PC-3 (cell line): ENCODE measurements at regions not wholly inside any gene's neighbourhood (a gene's known extent, or its start where the extent isn't known, plus 50 kb on each side); places are given as distances from the start of the nearest gene placed in this dataset.

Experiments
- ATAC-seq: fragments of 200-7000 bp; cut with Tn5 transposase; 2 replicates; pipeline ENCODE4 v1.9.1; 2020; ENCODE audit warnings: mild to moderate bottlenecking, moderate library complexity
- BruUV-seq: library from RNA; stranded (reverse); fragments of 400-500 nt; replicated peaks from 2 replicates; lab custom pipeline; 2021; lab: Mats Ljungman, UMichigan
- CTCF ChIA-PET: fragments of 300-600 bp; sonication (Branson Sonifier 250); formaldehyde crosslinking; loops from one replicate; lab custom pipeline; 2022; ENCODE audit warnings: antibody characterized with exemption; lab: Charles Lee
- POLR2A ChIA-PET: fragments of 300-600 bp; sonication (Branson Sonifier 250); formaldehyde crosslinking; loops from one replicate; lab custom pipeline; 2022; ENCODE audit warnings: antibody characterized with exemption; ENCODE audit not compliant: unreplicated experiment; lab: Charles Lee
- DNase-seq: peaks from one replicate; pipeline ENCODE4 v3.0.0-alpha.2; 2015
- H2AFZ ChIP-seq: fragments of 300-600 bp; sonication (generic); 2 replicates; pipeline ENCODE4 v1.6.0; 2016; ENCODE audit warnings: antibody characterized with exemption, low read length
- H3F3A ChIP-seq: fragments of 300-600 bp; sonication (generic); one replicate; pipeline ENCODE4 v1.6.0; 2017; ENCODE audit warnings: antibody characterized with exemption, low read length, control low read depth, mild to moderate bottlenecking; ENCODE audit not compliant: unreplicated experiment
- H3K27ac ChIP-seq: fragments of 300-600 bp; sonication (generic); 2 replicates; pipeline ENCODE4 v1.5.1; 2016; ENCODE audit warnings: mild to moderate bottlenecking, low read length
- H3K27me3 ChIP-seq: fragments of 300-600 bp; sonication (generic); 2 replicates; pipeline ENCODE4 v1.6.1; 2016; ENCODE audit warnings: low read length, mixed read lengths
- H3K36me3 ChIP-seq: fragments of 300-600 bp; sonication (generic); 2 replicates; pipeline ENCODE4 v1.6.1; 2016; ENCODE audit warnings: low read depth, mixed run types, low read length, mixed read lengths
- H3K4me1 ChIP-seq: fragments of 300-600 bp; sonication (generic); 2 replicates; pipeline ENCODE4 v1.5.1; 2016; ENCODE audit warnings: low read length; ENCODE audit not compliant: insufficient read depth
- H3K4me2 ChIP-seq: fragments of 300-600 bp; sonication (generic); 2 replicates; pipeline ENCODE4 v1.6.0; 2016; ENCODE audit warnings: low read length
- H3K4me3 ChIP-seq: fragments of 300-600 bp; sonication (generic); 2 replicates; pipeline ENCODE4 v1.5.1; 2016; ENCODE audit warnings: mild to moderate bottlenecking, low read length, mixed read lengths
- H3K79me2 ChIP-seq: fragments of 300-600 bp; sonication (generic); 2 replicates; pipeline ENCODE4 v1.6.1; 2017; ENCODE audit warnings: low read length, mixed read lengths
- H3K9ac ChIP-seq: fragments of 300-600 bp; sonication (generic); 2 replicates; pipeline ENCODE4 v1.6.0; 2016; ENCODE audit warnings: mild to moderate bottlenecking, low read length
- H3K9me2 ChIP-seq: fragments of 300-600 bp; sonication (generic); replicated peaks from 2 replicates; pipeline ENCODE4 v1.6.1; 2016; ENCODE audit warnings: mixed run types, low read length, mixed read lengths
- H3K9me3 ChIP-seq: fragments of 300-600 bp; sonication (generic); 2 replicates; pipeline ENCODE4 v1.6.1; 2016; ENCODE audit warnings: low read length, mixed read lengths
- H4K20me1 ChIP-seq: fragments of 300-600 bp; sonication (generic); 2 replicates; pipeline ENCODE4 v1.6.1; 2016; ENCODE audit warnings: low read length, mixed read lengths
- CTCF ChIP-seq: fragments of 300-600 bp; sonication (generic); conservative IDR thresholded peaks from 2 replicates; pipeline ENCODE4 v1.5.1; 2017; ENCODE audit warnings: antibody characterized with exemption, low read depth, mild to moderate bottlenecking, low read length
- EZH2 ChIP-seq: fragments of 300-600 bp; sonication (generic); IDR thresholded peaks from one replicate; pipeline ENCODE4 v1.6.1; 2017; ENCODE audit warnings: antibody characterized with exemption, mild to moderate bottlenecking, low read length; ENCODE audit not compliant: unreplicated experiment
- EZH2phosphoT487 ChIP-seq: fragments of 300-600 bp; sonication (generic); IDR thresholded peaks from 2 replicates; pipeline ENCODE4 v1.6.1; 2018; ENCODE audit warnings: mild to moderate bottlenecking, antibody characterized with exemption, low read length, borderline replicate concordance
- intact Hi-C: fragments of 100-400 bp; cut with micrococcal nuclease; formaldehyde crosslinking; loops from 2 replicates; pipeline ENCODE4 v1.9.0; 2023

GRCh38 chr3:182122779-182123178 lies 411.1 kb downstream of the SOX2 start:
- no peak for DNase-seq
- BruUV-seq: no TSS peak
- Histone ChIP-seq H3K9ac (no peak overlapping the region), H3K9me3 (no peaks in the 10 kb centered on the region), H3K4me1 (no peaks in the 10 kb centered on the region), H3K4me3 (no peak overlapping the region), H3K4me2 (no peak overlapping the region), H3K27me3 (peaks cover 66% of the 10 kb centered on the region), H3K79me2 (no peaks in the 10 kb centered on the region), H3K36me3 (no peaks in the 10 kb centered on the region), H4K20me1 (no peaks in the 10 kb centered on the region), H2AFZ (no peak overlapping the region), H3F3A (no peaks in the 10 kb centered on the region), H3K27ac (no peak overlapping the region), H3K9me2 (no peaks in the 10 kb centered on the region)
- no peak for ATAC-seq
- intact Hi-C loops: no loop called here
- POLR2A ChIA-PET: no interaction called here
- CTCF ChIA-PET: no interaction called here
- TF ChIP-seq EZH2phosphoT487 (no peak), EZH2 (no peak), CTCF (no peak)

GRCh38 chr3:182124187-182124586 lies 412.5 kb downstream of the SOX2 start:
- intact Hi-C loops: no loop called here
- no peak overlapping the region for H3K9ac ChIP-seq
- ChIA-PET POLR2A (no interaction called here), CTCF (no interaction called here)
- H3K4me2 ChIP-seq: no peak overlapping the region
- no peak for ATAC-seq
- no peak overlapping the region for H3K27ac ChIP-seq
- no peak overlapping the region for H2AFZ ChIP-seq
- no peak overlapping the region for H3K4me3 ChIP-seq
- H3K27me3 ChIP-seq: peaks cover 75% of the 10 kb centered on the region
- H3F3A ChIP-seq: no peaks in the 10 kb centered on the region
- H3K79me2 ChIP-seq: no peaks in the 10 kb centered on the region
- no peaks in the 10 kb centered on the region for H3K4me1 ChIP-seq
- no peaks in the 10 kb centered on the region for H3K9me3 ChIP-seq
- no peaks in the 10 kb centered on the region for H3K36me3 ChIP-seq
- no peak for DNase-seq
- no peak for TF ChIP-seq EZH2phosphoT487
- TF ChIP-seq EZH2: no peak
- TF ChIP-seq CTCF: no peak
- H4K20me1 ChIP-seq: no peaks in the 10 kb centered on the region
- H3K9me2 ChIP-seq: no peaks in the 10 kb centered on the region
- no TSS peak for BruUV-seq

GRCh38 chr3:182124716-182125115 lies 413.0 kb downstream of the SOX2 start:
- CTCF ChIA-PET: no interaction called here
- H3K4me3 ChIP-seq: no peak overlapping the region

More at GRCh38 chr3:182124716-182125115, 413.0 kb downstream of the SOX2 start:
- Histone ChIP-seq H3K4me1 (no peaks in the 10 kb centered on the region), H3K79me2 (no peaks in the 10 kb centered on the region), H3K9me3 (no peaks in the 10 kb centered on the region), H2AFZ (no peak overlapping the region), H3K9ac (no peak overlapping the region), H3K9me2 (no peaks in the 10 kb centered on the region), H3K27me3 (peaks cover 79% of the 10 kb centered on the region), H3K4me2 (no peak overlapping the region), H4K20me1 (no peaks in the 10 kb centered on the region), H3F3A (no peaks in the 10 kb centered on the region), H3K27ac (no peak overlapping the region), H3K36me3 (no peaks in the 10 kb centered on the region)
- ATAC-seq: no peak
- TF ChIP-seq CTCF (no peak), EZH2phosphoT487 (no peak), EZH2 (no peak)
- no TSS peak for BruUV-seq
- POLR2A ChIA-PET: no interaction called here
- intact Hi-C loops: no loop called here
- DNase-seq: no peak
